ENCODE measurements at regions not wholly inside any gene's neighbourhood (a gene's known extent, or its start where the extent isn't known, plus 50 kb on each side); places are given as distances from the start of the nearest gene placed in this dataset.

- Histone ChIP-seq H3K27me3 (no peaks in the 10 kb centered on the region), H3K36me3 (replicated peaks in 1 of 2; ENCODE audit: insufficient read depth in 1 of 2, low read depth in 2 of 2) (no peaks in the 10 kb centered on the region), H3K4me1 (no peaks in the 10 kb centered on the region), H3K9me3 (no peaks in the 10 kb centered on the region), H3K27ac (no peak overlapping the region), H3K4me3 (no peak overlapping the region)
- TF ChIP-seq CTCF (IDR thresholded peaks at IDR 0.05) = no peak
- no peak for TF ChIP-seq POLR2A (IDR thresholded peaks at IDR 0.05)
- 25 to 47% methylated on average over 1 of the region's 1 CpG for WGBS, 2 donors
- DNase-seq (no peak), ATAC-seq (no peak)
- intact Hi-C loops (cut with DNase I) = no loop called here
Measured at GRCh38 chr3:163016251-163016650, 1519.6 kb downstream of the OTOL1 start.

- no peak for ATAC-seq
- no peak for DNase-seq
- Histone ChIP-seq H3K4me3 (no peak overlapping the region), H3K27me3 (no peaks in the 10 kb centered on the region), H3K27ac (no peak overlapping the region), H3K36me3 (replicated peaks in 1 of 2; ENCODE audit: insufficient read depth in 1 of 2, low read depth in 2 of 2) (no peaks in the 10 kb centered on the region), H3K9me3 (no peaks in the 10 kb centered on the region), H3K4me1 (no peaks in the 10 kb centered on the region)
- intact Hi-C loops (cut with DNase I) = no loop called here
- TF ChIP-seq CTCF (IDR thresholded peaks at IDR 0.05) = no peak
- no peak for TF ChIP-seq POLR2A (IDR thresholded peaks at IDR 0.05)
- WGBS, 2 donors = 70% methylated on average over 1 of the region's 1 CpG
Measured at GRCh38 chr3:163018067-163018466, 1521.5 kb downstream of the OTOL1 start.

GRCh38 chr3:163018664-163019063, 1522.1 kb downstream of the OTOL1 start:
- no peaks in the 10 kb centered on the region for H3K9me3 ChIP-seq
- no peaks in the 10 kb centered on the region for H3K27me3 ChIP-seq
- ATAC-seq (no peak), DNase-seq (no peak)
- H3K27ac ChIP-seq = no peak overlapping the region
- 63 to 75% methylated on average over 4 to 7 of the region's 7 CpGs for WGBS, 2 donors
- H3K4me3 ChIP-seq = no peak overlapping the region
- H3K4me1 ChIP-seq = no peaks in the 10 kb centered on the region
- no peaks in the 10 kb centered on the region for H3K36me3 ChIP-seq (replicated peaks in 1 of 2; ENCODE audit: insufficient read depth in 1 of 2, low read depth in 2 of 2)
- TF ChIP-seq POLR2A (IDR thresholded peaks at IDR 0.05) (no peak), CTCF (IDR thresholded peaks at IDR 0.05) (no peak)
- intact Hi-C loops (cut with DNase I) = no loop called here

GRCh38 chr3:163019260-163019659, 1522.7 kb downstream of the OTOL1 start:
- Histone ChIP-seq H3K9me3 (no peaks in the 10 kb centered on the region), H3K36me3 (replicated peaks in 1 of 2; ENCODE audit: insufficient read depth in 1 of 2, low read depth in 2 of 2) (no peaks in the 10 kb centered on the region), H3K4me1 (no peaks in the 10 kb centered on the region), H3K27ac (no peak overlapping the region), H3K27me3 (no peaks in the 10 kb centered on the region), H3K4me3 (no peak overlapping the region)
- 42 to 55% methylated on average over 3 to 5 of the region's 5 CpGs for WGBS, 2 donors
- TF ChIP-seq CTCF (IDR thresholded peaks at IDR 0.05) = no peak
- TF ChIP-seq POLR2A (IDR thresholded peaks at IDR 0.05) = no peak
- DNase-seq (no peak), ATAC-seq (no peak)
- intact Hi-C loops (cut with DNase I) = no loop called here

GRCh38 chr3:163033652-163034051, 1537.0 kb downstream of the OTOL1 start:
- no peak for TF ChIP-seq POLR2A (IDR thresholded peaks at IDR 0.05)
- no peak for TF ChIP-seq CTCF (IDR thresholded peaks at IDR 0.05)
- Histone ChIP-seq H3K9me3 (no peaks in the 10 kb centered on the region), H3K4me1 (no peaks in the 10 kb centered on the region), H3K4me3 (no peak overlapping the region), H3K36me3 (replicated peaks in 1 of 2; ENCODE audit: insufficient read depth in 1 of 2, low read depth in 2 of 2) (no peaks in the 10 kb centered on the region), H3K27ac (no peak overlapping the region), H3K27me3 (no peaks in the 10 kb centered on the region)
- DNase-seq = no peak
- WGBS, 2 donors = 50 to 70% methylated on average over 4 of the region's 4 CpGs
- intact Hi-C loops (cut with DNase I) = no loop called here
- ATAC-seq = no peak

All from body of pancreas (tissue), 4 donors.